ENCODE measurements at regions not wholly inside any gene's neighbourhood (a gene's known extent, or its start where the extent isn't known, plus 50 kb on each side); places are given as distances from the start of the nearest gene placed in this dataset.

DNA sequence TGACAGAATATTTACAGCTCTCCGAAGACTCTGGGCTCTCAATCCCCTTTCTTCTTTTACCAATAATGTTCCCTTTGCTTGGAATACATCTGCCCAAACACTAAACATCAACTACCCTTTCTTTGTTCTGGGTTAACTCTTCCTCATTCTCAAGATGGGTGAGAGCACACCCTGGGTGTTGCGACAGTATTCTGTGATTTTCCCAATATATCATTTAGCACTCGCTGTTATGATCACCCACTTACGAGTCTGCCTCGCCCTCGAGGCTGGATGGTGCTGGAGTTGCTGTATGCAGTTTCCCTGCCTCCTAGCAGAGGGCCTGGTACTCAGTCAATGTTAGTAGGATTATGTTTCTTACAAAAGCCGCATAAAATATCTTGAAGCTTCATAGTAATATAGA is 93.2 kb downstream of the SOCS6 start:
- TF ChIP-seq, protein P1, sequence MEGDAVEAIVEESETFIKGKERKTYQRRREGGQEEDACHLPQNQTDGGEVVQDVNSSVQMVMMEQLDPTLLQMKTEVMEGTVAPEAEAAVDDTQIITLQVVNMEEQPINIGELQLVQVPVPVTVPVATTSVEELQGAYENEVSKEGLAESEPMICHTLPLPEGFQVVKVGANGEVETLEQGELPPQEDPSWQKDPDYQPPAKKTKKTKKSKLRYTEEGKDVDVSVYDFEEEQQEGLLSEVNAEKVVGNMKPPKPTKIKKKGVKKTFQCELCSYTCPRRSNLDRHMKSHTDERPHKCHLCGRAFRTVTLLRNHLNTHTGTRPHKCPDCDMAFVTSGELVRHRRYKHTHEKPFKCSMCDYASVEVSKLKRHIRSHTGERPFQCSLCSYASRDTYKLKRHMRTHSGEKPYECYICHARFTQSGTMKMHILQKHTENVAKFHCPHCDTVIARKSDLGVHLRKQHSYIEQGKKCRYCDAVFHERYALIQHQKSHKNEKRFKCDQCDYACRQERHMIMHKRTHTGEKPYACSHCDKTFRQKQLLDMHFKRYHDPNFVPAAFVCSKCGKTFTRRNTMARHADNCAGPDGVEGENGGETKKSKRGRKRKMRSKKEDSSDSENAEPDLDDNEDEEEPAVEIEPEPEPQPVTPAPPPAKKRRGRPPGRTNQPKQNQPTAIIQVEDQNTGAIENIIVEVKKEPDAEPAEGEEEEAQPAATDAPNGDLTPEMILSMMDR (IDR thresholded peaks at IDR 0.05), result no peak
- no peak for TF ChIP-seq POLR2A (IDR thresholded peaks at IDR 0.05)
